GM10266 (cell line): ENCODE measurements at regions not wholly inside any gene's neighbourhood (a gene's known extent, or its start where the extent isn't known, plus 50 kb on each side); places are given as distances from the start of the nearest gene placed in this dataset.

Experiments
- DNase-seq: peaks from one replicate; pipeline ENCODE4 v3.0.0; 2012; ENCODE audit errors: extremely low spot score
- TF ChIP-seq, protein P1 (sequence below): IDR thresholded peaks from 2 replicates; pipeline ENCODE4 v1.5.1; 2012; ENCODE audit warnings: mild to moderate bottlenecking, low read depth; ENCODE audit not compliant: control insufficient read depth, insufficient read depth; ENCODE audit errors: missing control alignments

GRCh38 chr2:21924640-21925285 lies 801.0 kb downstream of the TDRD15 start:
- no peak for DNase-seq
- TF ChIP-seq, protein P1, sequence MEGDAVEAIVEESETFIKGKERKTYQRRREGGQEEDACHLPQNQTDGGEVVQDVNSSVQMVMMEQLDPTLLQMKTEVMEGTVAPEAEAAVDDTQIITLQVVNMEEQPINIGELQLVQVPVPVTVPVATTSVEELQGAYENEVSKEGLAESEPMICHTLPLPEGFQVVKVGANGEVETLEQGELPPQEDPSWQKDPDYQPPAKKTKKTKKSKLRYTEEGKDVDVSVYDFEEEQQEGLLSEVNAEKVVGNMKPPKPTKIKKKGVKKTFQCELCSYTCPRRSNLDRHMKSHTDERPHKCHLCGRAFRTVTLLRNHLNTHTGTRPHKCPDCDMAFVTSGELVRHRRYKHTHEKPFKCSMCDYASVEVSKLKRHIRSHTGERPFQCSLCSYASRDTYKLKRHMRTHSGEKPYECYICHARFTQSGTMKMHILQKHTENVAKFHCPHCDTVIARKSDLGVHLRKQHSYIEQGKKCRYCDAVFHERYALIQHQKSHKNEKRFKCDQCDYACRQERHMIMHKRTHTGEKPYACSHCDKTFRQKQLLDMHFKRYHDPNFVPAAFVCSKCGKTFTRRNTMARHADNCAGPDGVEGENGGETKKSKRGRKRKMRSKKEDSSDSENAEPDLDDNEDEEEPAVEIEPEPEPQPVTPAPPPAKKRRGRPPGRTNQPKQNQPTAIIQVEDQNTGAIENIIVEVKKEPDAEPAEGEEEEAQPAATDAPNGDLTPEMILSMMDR = no peak

DNA sequence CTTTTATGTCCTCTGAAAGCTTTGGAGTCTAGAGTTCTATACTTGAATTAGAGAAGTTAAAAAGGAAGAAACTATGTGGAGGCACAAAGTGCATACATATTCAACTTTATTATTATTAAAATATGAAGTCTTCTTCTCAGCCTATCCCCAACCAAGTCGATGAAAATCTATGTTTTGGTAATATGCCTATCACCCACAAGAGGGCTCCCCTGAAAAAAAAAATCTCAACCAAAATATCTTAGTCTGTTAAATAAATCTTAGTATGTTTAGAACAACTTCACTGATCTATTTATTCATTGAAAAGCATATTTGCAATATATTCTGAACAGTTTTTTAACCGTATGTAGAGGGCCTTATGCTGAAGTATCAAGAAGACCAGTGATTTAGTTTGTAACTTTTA lies 804.5 kb downstream of the TDRD15 start:
- TF ChIP-seq, protein P1 = no peak
- no peak for DNase-seq

DNA sequence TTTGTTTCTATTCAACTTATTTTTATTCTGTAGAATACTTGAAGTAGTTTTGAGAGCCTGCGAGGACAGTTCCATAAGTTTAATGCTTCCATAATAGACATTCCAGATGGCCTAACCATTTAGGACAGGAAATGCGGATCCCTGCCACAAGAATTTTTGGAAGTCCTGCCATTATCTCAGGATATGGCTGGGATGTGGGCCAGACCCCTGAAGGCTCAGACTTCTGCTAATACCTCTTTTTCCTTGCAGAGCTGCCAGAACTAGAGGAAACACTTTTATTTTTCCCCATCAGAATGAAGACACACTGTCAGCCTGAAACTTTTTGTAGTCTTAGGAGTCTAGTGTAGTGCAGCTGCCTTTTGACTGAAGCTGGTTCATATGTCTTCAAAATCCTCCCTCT lies 806.5 kb downstream of the TDRD15 start:
- no peak for DNase-seq
- TF ChIP-seq, protein P1 = no peak

- TF ChIP-seq, protein P1 = no peak
- DNase-seq = no peak
Observed at GRCh38 chr2:21939967-21940366, 816.2 kb downstream of the TDRD15 start.

- no peak for DNase-seq
- TF ChIP-seq, protein P1 = no peak
Observed at GRCh38 chr2:21944536-21944935, 820.8 kb downstream of the TDRD15 start.

GRCh38 chr2:21945658-21946057 lies 821.9 kb downstream of the TDRD15 start:
- TF ChIP-seq, protein P1 = no peak
- no peak for DNase-seq

GRCh38 chr2:21947046-21947445 lies 823.3 kb downstream of the TDRD15 start:
- DNase-seq = no peak
- TF ChIP-seq, protein P1 = no peak
